K562 (cell line): ENCODE measurements at regions not wholly inside any gene's neighbourhood (a gene's known extent, or its start where the extent isn't known, plus 50 kb on each side); places are given as distances from the start of the nearest gene placed in this dataset.

Experiments
- ATAC-seq: fragments of 200-7000 bp; cut with Tn5 transposase; 3 replicates; pipeline ENCODE4 v1.9.1; 2020; ENCODE audit warnings: moderate library complexity
- BruUV-seq: library from RNA; stranded (reverse); fragments of 400-500 nt; replicated peaks from 2 replicates; lab custom pipeline; 2021; lab: Mats Ljungman, UMichigan
- CTCF ChIA-PET: fragments of 300-600 bp; formaldehyde crosslinking; extraction: SDS; loops from one replicate; lab custom pipeline; 2021; ENCODE audit warnings: low intra/inter-chr PET ratio; lab: Yijun Ruan, JAX
- POLR2A ChIA-PET: fragments of 300-600, 350-650 bp; sonication (Branson Sonifier 250); formaldehyde crosslinking; extraction: SDS; loops from one replicate; lab custom pipeline; 2021; ENCODE audit warnings: antibody characterized with exemption, inconsistent platforms; lab: Yijun Ruan, JAX
- DNase-seq, 4 experiments: peaks; one replicate each; pipeline versions ENCODE4 v3.0.0 to v3.0.0-alpha.2; 2011 to 2018; ENCODE audit warnings: low spot score in 3 of 4, mixed read lengths in 3 of 4; ENCODE audit errors: extremely low read depth in 1 of 4
- FAIRE-seq: peaks from 2 replicates; lab custom pipeline; 2011; peaks lifted over from hg19 to GRCh38; lab: Jason Lieb, UNC
- H2AFZ ChIP-seq: 2 replicates; pipeline ENCODE4 v1.6.0; 2011; ENCODE audit warnings: low read depth, low read length, control low read depth, inconsistent platforms
- H3K27ac ChIP-seq: fragments of 200-600 bp; 3 replicates; pipeline ENCODE4 v1.8.0; 2011; ENCODE audit warnings: low read depth, mild to moderate bottlenecking, control low read depth, inconsistent platforms, low read length, moderate library complexity, mixed read lengths; ENCODE audit errors: extremely low read depth
- H3K27me3 ChIP-seq, 2 experiments: fragments of 300-600 bp in 1 of 2; 2 replicates in 1 of 2; 3 replicates in 1 of 2; pipeline versions ENCODE4 v1.6.0 to v1.8.0; 2011; ENCODE audit warnings: inconsistent platforms in 2 of 2, low read length in 2 of 2, mild to moderate bottlenecking in 1 of 2, mixed read lengths in 1 of 2, moderate library complexity in 1 of 2; ENCODE audit not compliant: control insufficient read depth in 2 of 2, insufficient read depth in 2 of 2
- H3K36me3 ChIP-seq: fragments of 300-600 bp; 3 replicates; pipeline ENCODE4 v1.8.0; 2011; ENCODE audit warnings: mild to moderate bottlenecking, low read length, inconsistent platforms; ENCODE audit not compliant: control insufficient read depth, insufficient read depth
- H3K4me1 ChIP-seq, 2 experiments: fragments of 200-600 bp in 1 of 2; replicated peaks in 1 of 2; 2 replicates in 1 of 2; 3 replicates in 1 of 2; pipeline versions ENCODE4 v1.5.1 to v1.8.0; 2011; ENCODE audit warnings: inconsistent platforms in 2 of 2, low read length in 2 of 2, mild to moderate bottlenecking in 1 of 2, mixed read lengths in 1 of 2, moderate library complexity in 1 of 2; ENCODE audit not compliant: control insufficient read depth in 2 of 2, insufficient read depth in 2 of 2
- H3K4me2 ChIP-seq: 2 replicates; pipeline ENCODE4 v1.6.1; 2011; ENCODE audit warnings: low read length, control low read depth, inconsistent platforms, mixed read lengths; ENCODE audit not compliant: insufficient read depth
- H3K4me3 ChIP-seq: fragments of 200-600 bp; sonication (generic), shearing (Covaris generic); 2 replicates; pipeline ENCODE4 v1.5.1; 2016; ENCODE audit warnings: control low read depth, inconsistent platforms
- H3K79me2 ChIP-seq: fragments of 200-600 bp; 3 replicates; pipeline ENCODE4 v1.8.0; 2011; ENCODE audit warnings: low read length, inconsistent platforms; ENCODE audit not compliant: control insufficient read depth, insufficient read depth
- H3K9ac ChIP-seq, 2 experiments: 2 replicates each; pipeline versions ENCODE4 v1.6.0 to v1.6.1; 2011; ENCODE audit warnings: low read depth in 2 of 2, low read length in 2 of 2, control low read depth in 1 of 2, inconsistent platforms in 1 of 2, mild to moderate bottlenecking in 1 of 2, mixed read lengths in 1 of 2; ENCODE audit not compliant: insufficient read depth in 1 of 2
- H3K9me1 ChIP-seq: one replicate; pipeline ENCODE4 v1.6.0; 2011; ENCODE audit warnings: inconsistent platforms, mild to moderate bottlenecking, low read length, moderate library complexity; ENCODE audit not compliant: control insufficient read depth, insufficient read depth
- H3K9me3 ChIP-seq: replicated peaks from 2 replicates; pipeline ENCODE4 v1.5.1; 2011; ENCODE audit warnings: low read depth, low read length, inconsistent platforms; ENCODE audit not compliant: control insufficient read depth, insufficient read depth
- H4K20me1 ChIP-seq: replicated peaks from 2 replicates; pipeline ENCODE4 v1.6.1; 2011; ENCODE audit warnings: low read length, inconsistent platforms, mixed read lengths; ENCODE audit not compliant: control insufficient read depth, insufficient read depth
- DEAF1 ChIP-seq: fragments of 450-650 bp; formaldehyde crosslinking; IDR thresholded peaks from 2 replicates; pipeline ENCODE4 v1.4.0; 2020; ENCODE audit warnings: mild to moderate bottlenecking, moderate library complexity
- EWSR1 ChIP-seq: fragments of 450-650 bp; IDR thresholded peaks from 2 replicates; pipeline ENCODE4 v1.6.1; 2018; ENCODE audit warnings: borderline replicate concordance, mild to moderate bottlenecking, low read depth, moderate library complexity; ENCODE audit not compliant: partially characterized antibody
- HNRNPLL ChIP-seq: fragments of 200-400 bp; formaldehyde crosslinking; IDR thresholded peaks from 2 replicates; pipeline ENCODE4 v1.6.1; 2017; ENCODE audit warnings: low read length, low read depth, mild to moderate bottlenecking; ENCODE audit not compliant: poor library complexity, severe bottlenecking
- KAT8 ChIP-seq: fragments of 450-650 bp; IDR thresholded peaks from 2 replicates; pipeline ENCODE4 v1.6.1; 2016; ENCODE audit warnings: low read depth, mild to moderate bottlenecking
- KHSRP ChIP-seq: fragments of 450-650 bp; IDR thresholded peaks from 2 replicates; pipeline ENCODE4 v1.6.1; 2017
- PYGO2 ChIP-seq: fragments of 450-650 bp; IDR thresholded peaks from 2 replicates; pipeline ENCODE4 v1.6.1; 2016; ENCODE audit warnings: mild to moderate bottlenecking, missing genetic modification characterization, moderate library complexity, missing compliant biosample characterization
- SMAD3 ChIP-seq: fragments of 450-650 bp; formaldehyde crosslinking; conservative IDR thresholded peaks from 2 replicates; pipeline ENCODE4 v1.4.0; 2020; ENCODE audit warnings: mild to moderate bottlenecking
- TAF7 ChIP-seq: fragments of 450-650 bp; IDR thresholded peaks from 2 replicates; pipeline ENCODE4 v1.6.1; 2016; ENCODE audit warnings: missing genetic modification characterization, missing compliant biosample characterization
- ZNF445 ChIP-seq: fragments of 250-450 bp; sonication (Bioruptor Pico); IDR thresholded peaks from 2 replicates; pipeline ENCODE4 v1.4.0; 2020; ENCODE audit warnings: low read depth, mild to moderate bottlenecking, moderate library complexity
- ZNF696 ChIP-seq: fragments of 250-450 bp; sonication (Bioruptor Pico); conservative IDR thresholded peaks from 2 replicates; pipeline ENCODE4 v1.4.0; 2020; ENCODE audit warnings: mild to moderate bottlenecking, moderate library complexity
- WGBS: fragments of 100-300 bp; shearing (Covaris generic); methylation state at CpG from one replicate; pipeline ENCODE4 v1.1.6; 2016; ENCODE audit warnings: low coverage, mixed read lengths; ENCODE audit not compliant: insufficient coverage; ENCODE audit errors: missing lambda C conversion rate; 5-methylcytosine and 5-hydroxymethylcytosine counted together
- in situ Hi-C: fragments of 300-500 bp; cut with MboI; formaldehyde crosslinking; loops from 4 replicates; pipeline ENCODE4 v1.15.0; 2018; ENCODE audit warnings: inconsistent platforms, mixed read lengths
- intact Hi-C: fragments of 100-400 bp; cut with micrococcal nuclease; formaldehyde crosslinking; loops from 2 replicates; pipeline ENCODE4 v1.14.2; 2022
- TF ChIP-seq, protein P1 (sequence below): fragments of 250-450 bp; sonication (Bioruptor Pico); IDR thresholded peaks from 2 replicates; pipeline ENCODE4 v1.4.0; 2020; ENCODE audit warnings: mild to moderate bottlenecking, moderate library complexity, borderline replicate concordance

DNA sequence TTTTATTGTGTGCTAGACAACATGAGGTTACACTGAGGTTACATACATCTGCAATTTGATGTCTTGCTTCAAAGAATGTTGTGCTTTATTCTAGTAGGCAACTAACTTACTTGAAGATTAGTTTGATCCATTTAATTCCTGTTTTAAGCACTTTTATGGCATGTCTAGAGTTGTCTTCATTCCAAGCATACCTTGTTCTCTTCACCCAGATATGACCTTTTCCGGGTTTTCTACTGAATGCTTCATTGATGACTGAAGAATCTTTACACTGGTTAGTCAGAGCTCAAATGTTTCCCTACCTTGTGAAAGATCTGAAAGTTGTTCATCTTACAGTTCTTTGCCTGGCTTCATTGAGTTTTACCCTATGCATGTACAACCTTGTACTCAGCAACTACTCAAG is 274.0 kb upstream of the KITLG start:
- FAIRE-seq (no peak), ATAC-seq (no peak), DNase-seq (no peak)
- no peaks in the 10 kb centered on the region for H3K4me1 ChIP-seq
- intact Hi-C loops: no loop called here
- in situ Hi-C loops: no loop called here
- H2AFZ ChIP-seq: no peak overlapping the region
- no peaks in the 10 kb centered on the region for H3K9me3 ChIP-seq
- no peaks in the 10 kb centered on the region for H3K27me3 ChIP-seq
- H3K9ac ChIP-seq: no peak overlapping the region
- no peak overlapping the region for H3K4me2 ChIP-seq
- H3K4me3 ChIP-seq: no peak overlapping the region
- H3K79me2 ChIP-seq: no peaks in the 10 kb centered on the region
- ChIA-PET POLR2A (no interaction called here), CTCF (no interaction called here)
- 0% methylated on average over 1 of the region's 1 CpG for WGBS
- H3K27ac ChIP-seq: no peak overlapping the region
- TF ChIP-seq TAF7 (no peak), HNRNPLL (no peak), SMAD3 (no peak), PYGO2 (tag) (no peak), ZNF445 (CRISPR knock-in tag) (no peak), DEAF1 (no peak), EWSR1 (no peak), KAT8 (no peak), KHSRP (no peak), ZNF696 (CRISPR knock-in tag) (no peak)
- TF ChIP-seq, protein P1, sequence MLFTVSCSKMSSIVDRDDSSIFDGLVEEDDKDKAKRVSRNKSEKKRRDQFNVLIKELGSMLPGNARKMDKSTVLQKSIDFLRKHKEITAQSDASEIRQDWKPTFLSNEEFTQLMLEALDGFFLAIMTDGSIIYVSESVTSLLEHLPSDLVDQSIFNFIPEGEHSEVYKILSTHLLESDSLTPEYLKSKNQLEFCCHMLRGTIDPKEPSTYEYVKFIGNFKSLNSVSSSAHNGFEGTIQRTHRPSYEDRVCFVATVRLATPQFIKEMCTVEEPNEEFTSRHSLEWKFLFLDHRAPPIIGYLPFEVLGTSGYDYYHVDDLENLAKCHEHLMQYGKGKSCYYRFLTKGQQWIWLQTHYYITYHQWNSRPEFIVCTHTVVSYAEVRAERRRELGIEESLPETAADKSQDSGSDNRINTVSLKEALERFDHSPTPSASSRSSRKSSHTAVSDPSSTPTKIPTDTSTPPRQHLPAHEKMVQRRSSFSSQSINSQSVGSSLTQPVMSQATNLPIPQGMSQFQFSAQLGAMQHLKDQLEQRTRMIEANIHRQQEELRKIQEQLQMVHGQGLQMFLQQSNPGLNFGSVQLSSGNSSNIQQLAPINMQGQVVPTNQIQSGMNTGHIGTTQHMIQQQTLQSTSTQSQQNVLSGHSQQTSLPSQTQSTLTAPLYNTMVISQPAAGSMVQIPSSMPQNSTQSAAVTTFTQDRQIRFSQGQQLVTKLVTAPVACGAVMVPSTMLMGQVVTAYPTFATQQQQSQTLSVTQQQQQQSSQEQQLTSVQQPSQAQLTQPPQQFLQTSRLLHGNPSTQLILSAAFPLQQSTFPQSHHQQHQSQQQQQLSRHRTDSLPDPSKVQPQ: no peak
- BruUV-seq: no TSS peak
- no peaks in the 10 kb centered on the region for H3K36me3 ChIP-seq
- no peaks in the 10 kb centered on the region for H4K20me1 ChIP-seq
- H3K9me1 ChIP-seq: no peaks in the 10 kb centered on the region
